HTERT RPE-1 (cell line): ENCODE measurements at regions not wholly inside any gene's neighbourhood (a gene's known extent, or its start where the extent isn't known, plus 50 kb on each side); places are given as distances from the start of the nearest gene placed in this dataset.

Experiments
- in situ Hi-C: fragments of 300-500 bp; cut with MboI; formaldehyde crosslinking; loops from 4 replicates; pipeline ENCODE4 v1.14.3; 2020; ENCODE audit warnings: low sequenced_read_pairs

- in situ Hi-C loops: no loop called here
Observed at GRCh38 chr7:35970458-35970857, 169.6 kb downstream of the SEPTIN7 start.

- in situ Hi-C loops: no loop called here
Observed at GRCh38 chr7:35971133-35971891, 170.5 kb downstream of the SEPTIN7 start.

DNA sequence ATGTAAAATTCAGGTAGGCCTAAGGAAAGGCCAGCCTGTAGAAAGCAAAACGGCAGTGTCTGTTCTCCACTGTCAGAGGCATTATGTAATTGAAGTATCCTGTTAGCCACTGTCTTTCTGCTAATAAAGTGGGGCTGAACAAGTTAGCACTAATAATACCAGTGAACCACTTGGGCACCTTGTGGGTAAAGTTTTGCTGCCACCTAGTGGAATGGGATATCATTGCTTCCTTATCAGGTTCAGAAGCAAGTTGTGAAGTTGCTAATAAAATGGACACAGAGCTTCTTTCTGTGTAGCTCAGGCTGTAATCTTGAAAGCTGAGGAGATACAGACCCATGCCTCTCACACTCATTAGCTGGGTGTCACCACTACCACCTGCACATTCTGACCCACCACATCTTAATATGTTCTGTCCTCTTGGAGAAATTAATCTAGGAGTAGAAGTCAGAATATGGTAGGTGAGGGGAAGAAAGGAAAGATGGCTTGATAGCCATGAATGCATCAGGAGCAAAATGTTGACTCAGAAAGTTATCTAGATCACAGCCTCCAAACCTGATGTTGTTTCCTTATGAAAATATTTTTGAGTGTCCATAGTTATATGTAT is 175.1 kb downstream of the SEPTIN7 start:
- in situ Hi-C loops: loop anchor here (25.0 kb wide), 1 partner anchor 311 kb away; no protein-coding TSS in a partner anchor

DNA sequence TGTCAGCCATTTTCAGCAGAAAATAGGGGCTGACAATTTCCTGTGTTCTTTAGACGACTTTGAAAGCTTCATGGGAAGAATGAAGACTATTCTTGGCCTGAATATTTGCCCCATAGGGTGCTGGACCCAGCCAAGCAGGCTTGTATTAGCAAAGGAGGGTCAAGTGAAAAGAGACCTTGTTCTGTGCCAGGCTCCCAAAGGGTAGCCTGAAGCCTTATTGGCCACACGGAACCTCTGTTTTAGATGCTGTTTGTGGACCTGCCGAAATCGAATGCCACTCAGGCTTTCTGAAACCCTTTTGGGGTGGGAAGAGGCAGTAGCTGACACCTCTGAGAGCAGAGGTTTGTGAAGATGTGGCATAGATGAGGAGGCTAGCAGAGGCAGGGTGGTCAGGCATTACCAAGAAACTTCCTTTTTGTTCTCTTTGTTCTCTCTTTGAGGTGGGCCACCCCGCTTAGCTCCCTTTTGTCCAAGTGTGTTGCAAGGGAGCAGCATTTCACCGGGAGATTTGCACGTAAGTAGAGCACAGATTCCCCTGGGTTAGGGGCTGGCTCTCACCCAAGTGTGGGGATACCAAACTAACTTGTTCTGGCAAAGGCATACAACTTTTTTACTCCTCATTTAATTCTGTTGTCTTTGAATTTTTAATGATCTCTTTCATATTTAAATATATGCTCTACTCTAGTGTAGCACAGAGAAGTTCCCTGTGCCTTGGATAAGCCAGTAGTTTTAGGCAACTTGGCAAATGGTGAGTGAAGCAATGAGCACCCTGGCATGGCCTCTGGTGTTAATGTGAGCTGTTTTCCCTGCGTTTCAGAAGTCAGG is 174.0 kb upstream of the EEPD1 start:
- in situ Hi-C loops: loop anchor here (25.0 kb wide), 1 partner anchor 308 kb away; no protein-coding TSS in a partner anchor

- in situ Hi-C loops: loop anchor here (25.0 kb wide), 1 partner anchor 305 kb away; no protein-coding TSS in a partner anchor
Observed at GRCh38 chr7:35982600-35982999, 170.5 kb upstream of the EEPD1 start.

DNA sequence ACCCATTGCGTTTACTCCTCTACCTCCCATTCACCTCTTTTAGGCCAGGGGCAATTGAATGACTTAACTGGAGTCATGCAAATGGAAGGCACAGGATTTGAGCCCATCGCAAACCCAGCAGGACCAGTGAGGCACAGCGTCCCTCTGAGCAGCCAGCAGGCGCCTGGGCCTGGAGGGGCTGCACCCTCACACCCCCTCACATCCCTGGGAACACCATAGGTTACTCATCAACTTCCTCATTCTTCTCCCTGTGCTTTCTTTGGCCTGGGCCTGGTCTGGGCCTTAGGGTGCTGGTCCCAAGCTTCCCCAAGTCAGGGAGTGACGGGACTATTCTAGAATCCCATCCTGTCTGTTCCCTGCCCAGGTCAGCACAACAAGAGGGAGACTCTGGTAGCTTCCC is 169.4 kb upstream of the EEPD1 start:
- in situ Hi-C loops: loop anchor here (25.0 kb wide), 1 partner anchor 304 kb away; no protein-coding TSS in a partner anchor

GRCh38 chr7:35985126-35985754 is 167.8 kb upstream of the EEPD1 start:
- in situ Hi-C loops: loop anchor here (25.0 kb wide), 1 partner anchor 302 kb away; no protein-coding TSS in a partner anchor

DNA sequence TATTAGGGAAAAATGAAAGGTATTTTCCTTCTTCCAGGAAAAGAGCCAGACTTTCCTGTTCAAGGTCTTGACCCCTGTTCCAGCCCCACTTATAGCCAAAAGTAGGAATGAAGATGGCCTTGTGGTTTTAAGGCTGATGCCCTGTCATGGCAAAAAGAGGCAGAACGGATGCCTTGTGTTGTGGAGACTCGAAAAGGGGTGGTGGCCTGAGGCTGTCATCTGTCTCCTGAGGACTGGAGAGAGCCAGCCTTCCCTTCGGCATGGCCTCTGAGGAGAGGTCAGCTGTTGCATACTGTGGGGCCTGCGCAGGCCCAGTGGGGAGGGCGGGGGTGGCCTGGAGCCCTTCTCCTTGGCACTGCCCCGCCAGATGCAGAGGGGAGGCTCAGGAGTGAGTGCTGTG is 166.0 kb upstream of the EEPD1 start:
- in situ Hi-C loops: loop anchor here (25.0 kb wide), 1 partner anchor 300 kb away; no protein-coding TSS in a partner anchor

DNA sequence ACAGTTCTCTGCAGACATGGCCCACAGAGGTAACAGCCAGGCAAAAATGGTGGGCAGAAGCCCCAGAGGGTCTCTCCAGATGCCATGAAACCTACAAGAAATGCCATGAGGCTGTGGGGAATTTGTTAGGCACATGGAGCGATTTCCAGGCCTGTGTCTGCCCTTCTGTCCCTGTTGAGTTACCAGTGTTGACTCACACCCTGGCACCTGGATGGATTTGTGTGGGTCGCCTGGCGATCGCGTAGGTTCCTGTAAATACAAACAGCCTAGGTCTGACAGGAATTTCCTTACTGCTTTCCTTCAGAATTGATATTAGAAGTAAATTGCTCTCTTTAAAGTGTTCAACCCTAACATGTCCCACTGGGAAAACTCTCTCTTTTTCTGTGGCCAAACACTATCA is 164.9 kb upstream of the EEPD1 start:
- in situ Hi-C loops: loop anchor here (25.0 kb wide), 1 partner anchor 299 kb away; no protein-coding TSS in a partner anchor

GRCh38 chr7:35988818-35989217 is 164.2 kb upstream of the EEPD1 start:
- in situ Hi-C loops: loop anchor here (25.0 kb wide), 1 partner anchor 298 kb away; no protein-coding TSS in a partner anchor

- in situ Hi-C loops: loop anchor here (25.0 kb wide), 1 partner anchor 296 kb away; no protein-coding TSS in a partner anchor
Observed at GRCh38 chr7:35991511-35992232, 161.4 kb upstream of the EEPD1 start.

DNA sequence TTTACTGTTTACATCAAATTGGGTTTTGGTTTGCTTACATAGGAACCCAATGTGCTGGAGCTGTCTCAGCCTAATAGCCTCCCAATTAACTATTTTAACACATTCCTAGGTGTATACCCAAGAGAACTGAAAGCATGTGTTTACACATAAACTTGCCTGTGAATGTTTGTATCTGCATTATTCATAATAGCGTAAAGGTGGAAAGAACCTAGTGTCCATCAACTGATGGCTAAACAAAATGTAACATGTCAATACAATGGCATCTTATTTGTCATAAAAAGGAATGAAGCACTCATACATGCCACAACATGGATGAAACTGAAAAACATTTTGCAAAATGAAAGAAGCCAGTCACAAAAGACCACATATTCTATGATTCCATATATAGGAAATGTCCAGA is 160.6 kb upstream of the EEPD1 start:
- in situ Hi-C loops: loop anchor here (25.0 kb wide), 1 partner anchor 295 kb away; no protein-coding TSS in a partner anchor

DNA sequence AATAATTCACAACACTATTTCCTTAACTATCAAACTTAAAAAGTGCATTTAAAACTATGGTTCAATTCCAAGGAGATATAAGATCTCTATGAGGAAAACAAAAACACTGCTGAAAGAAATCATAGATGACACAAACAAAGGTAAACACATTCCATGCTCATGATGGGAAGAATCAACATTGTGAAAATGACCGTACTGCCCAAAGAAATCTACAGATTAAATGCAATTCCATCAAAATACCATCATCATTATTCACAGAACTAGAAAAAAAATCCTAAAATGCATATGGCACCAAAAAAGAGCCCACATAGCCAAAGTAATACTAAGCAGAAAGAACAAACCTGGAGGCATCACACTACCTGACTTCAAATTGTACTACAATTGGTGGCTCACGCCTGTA is 159.9 kb upstream of the EEPD1 start:
- in situ Hi-C loops: loop anchor here (25.0 kb wide), 1 partner anchor 294 kb away; no protein-coding TSS in a partner anchor

GRCh38 chr7:35993676-35994606 is 159.1 kb upstream of the EEPD1 start:
- in situ Hi-C loops: loop anchor here (25.0 kb wide), 1 partner anchor 293 kb away; no protein-coding TSS in a partner anchor

DNA sequence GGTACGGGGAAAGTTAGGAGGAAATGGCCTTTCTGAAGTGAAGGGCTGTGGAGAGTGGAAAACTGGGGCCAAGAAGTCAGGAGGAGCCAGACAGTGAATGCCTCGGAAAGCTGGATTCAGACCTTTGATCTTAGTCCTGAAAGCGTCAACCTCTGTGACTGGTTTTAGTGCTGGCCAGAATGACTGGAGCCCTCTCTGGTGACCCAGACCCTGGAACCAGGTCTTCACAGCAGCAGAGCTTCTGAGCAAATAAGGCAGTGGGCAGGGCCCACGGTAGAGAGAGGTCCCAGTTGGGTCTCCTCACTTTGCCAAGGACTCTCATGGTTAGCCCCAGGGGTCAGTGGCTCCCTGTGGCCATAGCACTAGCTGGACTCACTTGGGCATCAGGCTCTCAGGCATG is 157.7 kb upstream of the EEPD1 start:
- in situ Hi-C loops: loop anchor here (25.0 kb wide), 1 partner anchor 292 kb away; no protein-coding TSS in a partner anchor

DNA sequence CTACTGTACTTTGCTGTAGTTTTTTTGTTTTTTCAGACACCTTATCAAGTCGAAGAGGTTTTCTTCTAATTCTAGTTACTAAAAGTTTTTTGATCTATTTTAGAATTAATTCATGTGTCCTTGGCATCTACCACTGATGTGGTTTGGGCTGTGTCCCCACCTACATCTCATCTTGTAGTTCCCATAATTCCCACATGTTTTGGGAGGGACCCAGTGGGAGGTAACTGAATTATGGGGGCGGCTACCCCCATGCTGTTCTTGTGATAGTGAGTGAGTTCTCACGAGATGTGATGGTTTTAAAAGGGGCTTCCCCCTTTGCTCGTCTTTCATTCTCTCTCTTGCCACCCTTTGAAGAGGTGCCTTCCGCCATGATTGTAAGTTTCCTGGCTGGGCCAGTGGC is 154.6 kb upstream of the EEPD1 start:
- in situ Hi-C loops: loop anchor here (25.0 kb wide), 1 partner anchor 289 kb away; no protein-coding TSS in a partner anchor

DNA sequence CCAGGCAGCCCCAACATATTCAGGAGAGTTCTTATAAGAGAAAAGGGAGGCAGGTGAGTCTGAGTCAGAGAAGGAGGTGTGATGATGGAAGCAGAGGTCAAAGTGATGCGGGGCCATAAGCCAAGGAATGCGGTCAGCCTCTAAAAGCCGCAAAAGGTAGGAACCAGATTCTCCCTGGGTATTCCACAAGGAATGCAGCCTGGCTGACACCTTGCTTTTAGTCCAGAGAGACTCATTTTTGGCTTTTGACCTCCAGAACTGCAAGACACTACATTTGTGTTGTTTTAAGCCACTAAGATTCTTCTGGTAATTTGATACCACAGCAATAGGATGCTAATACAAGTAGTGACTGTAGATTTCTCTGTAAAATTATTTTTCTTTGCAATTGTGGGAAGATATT is 151.5 kb upstream of the EEPD1 start:
- in situ Hi-C loops: no loop called here

DNA sequence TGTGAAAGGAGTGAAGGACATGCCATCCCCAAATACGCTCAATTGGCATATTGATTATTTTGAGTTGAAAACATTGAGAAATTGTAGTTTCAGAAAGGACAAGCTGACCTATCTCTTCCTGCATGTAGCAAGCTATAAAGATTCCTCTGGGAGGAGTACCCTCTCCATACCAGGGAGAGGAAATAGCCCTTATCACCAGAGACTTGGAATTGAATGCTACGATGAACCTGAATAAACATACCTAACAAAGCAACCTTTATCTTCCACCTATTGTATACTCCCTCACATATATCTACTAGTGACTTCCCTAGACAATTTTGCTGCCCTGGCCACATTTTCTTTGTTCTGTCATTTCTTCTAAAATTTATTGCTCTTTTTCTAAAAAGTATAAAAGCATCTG is 150.2 kb upstream of the EEPD1 start:
- in situ Hi-C loops: no loop called here

DNA sequence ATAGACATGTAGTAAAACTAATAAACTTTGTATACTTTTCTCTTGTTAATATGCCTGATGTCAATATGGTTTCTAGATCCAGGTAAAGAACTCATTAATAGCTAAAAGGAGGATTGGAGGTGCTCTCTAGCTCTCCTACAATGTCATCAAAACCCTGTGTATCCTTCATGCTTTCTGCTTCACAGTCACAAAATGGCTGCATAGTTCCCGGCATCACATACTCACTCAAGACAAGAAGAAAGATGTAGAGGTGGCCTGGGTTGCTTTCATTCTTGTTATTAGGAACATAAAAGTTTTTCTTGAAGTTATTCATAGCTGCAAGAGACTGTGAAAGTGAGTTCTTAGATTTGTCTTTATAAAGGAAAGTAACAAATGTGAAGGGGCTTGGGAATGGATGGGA is 149.7 kb upstream of the EEPD1 start:
- in situ Hi-C loops: no loop called here
